NCI-H748 (cell line): ENCODE measurements at regions not wholly inside any gene's neighbourhood (a gene's known extent, or its start where the extent isn't known, plus 50 kb on each side); places are given as distances from the start of the nearest gene placed in this dataset.
"Not testable (repeated sequence)": the region's sequence is repeated elsewhere in the genome, so short reads cannot be mapped to it uniquely, and the experiment has no call there.

Source experiments
- DNase-seq: peaks from one replicate; lab custom pipeline; 2025; ENCODE audit not compliant: unreplicated experiment; lab: John Stamatoyannopoulos, UW

DNA sequence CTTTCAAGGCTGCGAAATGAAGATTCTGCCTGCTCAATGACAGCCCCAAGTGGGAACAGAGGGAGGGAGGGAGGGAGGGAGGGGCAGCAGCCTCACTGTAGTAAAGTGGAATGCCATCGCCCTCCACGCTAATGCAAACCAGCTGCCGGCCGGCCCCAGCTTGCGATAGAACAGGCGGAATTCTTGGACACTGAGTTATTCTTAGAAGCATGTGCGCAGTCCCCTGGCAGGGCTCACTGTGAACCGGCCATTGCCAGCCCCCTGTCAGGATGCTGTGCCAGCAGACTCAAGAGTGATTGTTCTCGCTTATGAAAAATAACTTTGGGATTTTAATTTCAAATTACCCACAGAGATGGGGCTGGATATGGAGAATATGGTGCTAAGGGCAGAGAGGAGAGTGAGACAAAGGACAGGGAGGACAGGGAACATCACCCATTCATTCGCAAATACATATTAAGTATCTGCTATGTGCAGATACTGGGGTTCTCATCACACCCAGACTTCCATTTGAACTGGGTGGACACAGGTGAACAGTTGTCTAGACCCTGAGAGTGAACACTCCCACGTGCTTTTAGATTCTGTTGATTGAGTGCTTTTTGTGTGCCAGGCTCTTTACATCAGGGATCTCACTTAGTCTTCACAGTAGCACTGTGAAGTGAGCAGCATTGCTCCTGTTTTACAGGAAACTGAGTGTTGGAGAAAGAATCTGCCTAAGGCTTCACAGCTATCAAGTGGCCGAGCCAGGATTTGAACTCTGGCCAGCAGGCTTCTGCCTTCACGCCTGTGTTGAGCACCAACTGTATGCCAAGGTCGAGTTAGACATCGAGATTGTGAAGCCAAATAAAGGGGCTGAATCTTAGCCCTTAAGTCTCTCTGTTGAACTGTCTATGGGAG is 192.9 kb downstream of the C12orf75 start:
- no peak for DNase-seq

GRCh38 chr12:105524961-105525360 is 194.5 kb downstream of the C12orf75 start:
- no peak for DNase-seq

DNA sequence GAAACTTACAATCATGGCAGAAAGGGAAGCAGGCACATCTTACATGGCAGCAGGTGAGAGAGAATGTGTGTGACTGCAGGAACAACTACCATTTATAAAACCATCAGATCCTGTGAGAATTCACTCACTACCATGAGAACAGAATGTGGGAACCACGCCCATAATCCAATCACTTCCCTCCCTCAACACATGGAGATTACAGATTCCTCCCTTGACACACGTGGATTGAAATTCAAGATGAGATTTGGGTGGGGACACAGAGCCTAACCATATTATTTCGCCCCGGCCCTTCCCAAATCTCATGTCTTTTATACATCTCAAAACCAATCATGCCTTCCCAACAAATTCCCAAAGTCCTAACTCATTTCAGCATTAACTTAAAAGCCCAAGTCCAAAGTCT is 203.6 kb downstream of the C12orf75 start:
- no peak for DNase-seq

- DNase-seq = not testable (repeated sequence)
These were observed 204.5 kb downstream of the C12orf75 start for GRCh38 chr12:105535033-105535432.

GRCh38 chr12:105538880-105539279 is 208.4 kb downstream of the C12orf75 start:
- no peak for DNase-seq

DNA sequence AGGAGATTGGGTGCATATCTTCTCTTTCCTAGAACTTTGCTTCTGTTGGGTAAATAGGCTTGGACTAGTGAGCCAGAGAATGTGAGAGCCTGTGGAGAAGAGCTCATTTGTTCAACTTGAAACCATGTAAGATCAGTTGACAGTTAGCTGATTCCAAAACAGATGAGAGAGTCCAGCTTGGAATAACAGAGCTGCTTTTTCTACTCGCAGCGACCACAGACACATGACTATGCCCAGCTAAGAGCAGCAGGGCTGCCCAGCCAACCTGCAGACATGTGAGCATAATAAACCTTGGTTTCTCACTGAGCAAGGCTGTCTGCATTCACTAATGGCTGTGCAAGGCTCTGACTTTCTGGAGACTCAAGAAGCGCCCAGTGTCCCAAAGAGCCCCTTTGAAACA is 209.2 kb downstream of the C12orf75 start:
- no peak for DNase-seq

- DNase-seq = no peak
These were observed 217.3 kb downstream of the C12orf75 start for GRCh38 chr12:105547786-105548185.

DNA sequence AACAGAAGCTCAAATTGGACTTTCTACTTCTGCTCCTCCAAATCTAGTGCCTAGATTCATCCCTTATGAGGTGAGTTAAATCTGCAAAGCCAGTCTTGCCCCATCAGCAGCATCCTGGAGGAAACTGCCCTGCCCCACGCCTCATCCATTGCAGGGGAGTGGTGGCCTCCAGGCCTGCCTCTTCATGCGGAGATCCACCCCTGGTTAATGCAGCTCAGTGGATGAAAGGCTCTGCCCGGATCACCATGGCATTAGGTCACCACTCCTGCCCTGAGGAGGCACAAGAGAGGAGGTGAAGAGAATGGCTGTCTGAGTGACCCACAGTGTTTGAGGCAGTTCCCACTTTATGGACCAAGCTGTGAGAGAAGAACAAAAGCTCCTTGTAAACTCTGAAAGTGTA is 218.1 kb downstream of the C12orf75 start:
- no peak for DNase-seq

DNA sequence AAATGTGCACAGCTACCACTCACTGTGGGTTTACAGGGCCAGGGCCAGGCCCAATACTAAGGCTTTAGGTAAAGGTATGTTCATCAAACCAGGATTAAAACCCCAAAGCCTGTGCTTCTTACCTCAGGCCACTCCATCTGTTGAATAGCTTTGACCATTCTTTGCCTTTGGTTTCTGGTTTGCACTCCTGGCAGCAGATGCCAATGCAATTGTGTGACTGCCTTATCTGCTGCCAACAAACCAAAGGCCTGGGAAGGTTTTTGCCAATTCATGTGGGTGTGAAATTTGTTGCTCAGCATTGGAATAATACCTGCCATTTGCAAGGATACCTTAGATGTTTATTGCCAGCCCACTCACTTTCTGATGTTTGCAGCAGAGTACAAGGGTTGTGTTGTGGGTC is 221.6 kb downstream of the C12orf75 start:
- DNase-seq = no peak

- DNase-seq = no peak
These were observed 223.8 kb downstream of the C12orf75 start for GRCh38 chr12:105554223-105554678.

DNA sequence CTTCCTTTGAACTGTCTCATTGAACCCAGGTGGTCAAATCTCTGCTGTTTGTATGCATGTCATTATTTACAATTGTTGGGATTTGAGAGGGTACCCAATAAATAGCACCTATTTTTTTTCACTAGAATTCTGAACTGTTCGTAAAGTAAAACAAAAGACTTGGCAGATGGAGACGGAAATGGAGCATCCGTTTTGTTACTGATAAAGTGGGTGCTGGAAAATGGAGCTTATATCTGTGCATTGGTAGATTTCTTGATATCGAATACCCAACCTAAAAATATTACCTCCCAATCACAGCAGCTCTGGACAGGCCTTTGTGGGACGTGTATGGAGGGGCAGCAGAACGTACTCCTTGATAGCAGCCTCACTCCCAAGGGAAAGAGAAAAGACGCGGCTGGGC is 224.4 kb downstream of the C12orf75 start:
- DNase-seq = no peak

GRCh38 chr12:105555556-105556295 is 225.2 kb downstream of the C12orf75 start:
- DNase-seq = no peak

DNA sequence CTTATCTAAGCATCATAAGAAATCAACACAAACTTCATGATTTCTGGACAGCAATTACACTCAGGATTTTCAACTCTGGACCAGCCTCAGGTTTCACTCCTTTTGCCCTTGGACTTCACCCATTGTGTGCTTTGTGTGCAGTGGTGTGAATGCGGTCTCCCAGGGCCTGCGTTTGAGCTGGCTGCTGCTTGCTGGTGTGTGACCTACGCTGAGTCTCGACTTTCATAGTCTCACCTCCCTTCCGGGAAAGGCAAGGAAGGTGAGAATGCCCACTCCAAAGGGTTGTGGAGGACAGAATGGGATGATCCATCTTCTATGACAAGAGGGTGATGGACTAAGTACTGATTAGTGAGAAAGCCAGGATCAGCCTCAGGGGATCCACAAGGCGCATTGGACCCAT is 228.8 kb downstream of the C12orf75 start:
- no peak for DNase-seq

- DNase-seq = no peak
These were observed 231.2 kb downstream of the C12orf75 start for GRCh38 chr12:105561546-105562198.

DNA sequence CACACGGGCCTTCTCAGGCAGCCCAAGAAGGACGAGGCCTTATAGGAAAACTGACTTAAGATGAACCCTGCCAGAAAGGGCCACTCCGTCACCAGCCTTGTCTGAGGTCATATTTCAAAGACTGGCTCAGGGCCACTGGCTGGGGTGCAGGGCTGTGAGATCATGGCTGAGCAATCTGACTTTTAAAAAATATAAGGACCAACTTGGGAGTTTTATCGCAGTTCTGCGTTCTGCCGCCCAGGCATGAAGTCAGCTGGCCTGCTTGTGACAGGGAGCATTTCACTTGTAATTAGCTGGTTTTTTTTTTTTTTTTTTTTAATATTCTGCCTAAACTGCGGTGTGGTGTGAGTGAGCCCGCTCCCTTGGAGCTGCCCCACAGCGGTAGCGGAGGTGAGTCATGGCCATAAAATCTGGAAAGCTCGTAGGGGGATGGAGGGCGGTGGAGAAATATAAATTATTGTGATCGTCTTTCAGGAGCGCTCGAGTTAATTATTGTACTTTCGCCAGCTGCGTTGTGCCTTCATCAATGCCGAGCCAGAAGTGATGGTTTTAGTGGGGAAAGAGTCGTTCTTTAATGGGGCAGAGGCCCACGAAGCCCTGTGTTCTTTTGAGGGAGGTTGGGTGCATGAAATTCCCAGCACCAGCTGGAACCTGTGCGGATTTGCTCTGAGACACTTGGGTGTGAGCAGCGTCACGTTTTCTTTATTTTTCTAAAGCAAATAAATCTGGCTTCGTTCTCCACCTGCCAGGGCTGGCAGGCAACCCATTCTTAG is 231.9 kb downstream of the C12orf75 start:
- peak; percentile 83 for DNase-seq

GRCh38 chr12:105567061-105567460 is 236.6 kb downstream of the C12orf75 start:
- DNase-seq = no peak

DNA sequence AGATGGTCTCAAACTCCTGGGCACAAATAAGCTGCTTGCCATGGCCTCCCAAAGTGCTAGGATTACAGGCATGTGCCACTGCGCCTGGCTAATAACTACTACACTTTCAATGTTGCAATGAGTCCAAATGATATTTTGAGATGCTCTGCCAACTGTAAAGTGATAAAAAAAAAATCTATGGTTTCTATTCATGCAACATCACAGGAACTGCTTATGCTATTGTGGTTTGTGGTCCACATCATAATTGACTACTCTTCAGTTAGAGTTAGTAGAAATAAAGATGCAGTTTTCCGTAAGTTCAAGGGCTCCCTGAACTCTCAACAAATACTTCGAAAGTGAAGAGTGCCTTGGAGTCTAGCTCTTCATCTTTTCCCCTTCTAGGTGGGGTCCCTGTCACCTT is 239.4 kb downstream of the C12orf75 start:
- no peak for DNase-seq

DNA sequence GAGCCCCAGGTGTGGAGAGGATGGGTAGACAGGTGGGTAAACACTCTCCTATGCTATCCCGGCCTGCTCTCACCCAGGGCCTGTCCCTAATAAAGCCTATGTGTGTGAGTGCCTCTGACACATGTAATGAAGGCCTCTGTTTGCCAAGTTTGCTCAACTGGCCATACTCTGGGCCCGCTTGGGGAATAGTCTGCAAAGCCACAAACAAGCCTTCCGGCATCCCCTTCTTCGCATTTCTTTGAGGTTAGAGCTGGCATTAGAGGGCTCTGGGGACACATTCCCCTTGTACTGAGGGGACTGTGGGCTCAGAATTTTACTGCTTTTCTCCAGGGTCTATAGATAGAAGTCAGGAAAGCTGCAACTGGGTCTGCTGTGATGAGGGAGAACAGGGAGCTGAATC is 240.5 kb downstream of the C12orf75 start:
- no peak for DNase-seq

DNA sequence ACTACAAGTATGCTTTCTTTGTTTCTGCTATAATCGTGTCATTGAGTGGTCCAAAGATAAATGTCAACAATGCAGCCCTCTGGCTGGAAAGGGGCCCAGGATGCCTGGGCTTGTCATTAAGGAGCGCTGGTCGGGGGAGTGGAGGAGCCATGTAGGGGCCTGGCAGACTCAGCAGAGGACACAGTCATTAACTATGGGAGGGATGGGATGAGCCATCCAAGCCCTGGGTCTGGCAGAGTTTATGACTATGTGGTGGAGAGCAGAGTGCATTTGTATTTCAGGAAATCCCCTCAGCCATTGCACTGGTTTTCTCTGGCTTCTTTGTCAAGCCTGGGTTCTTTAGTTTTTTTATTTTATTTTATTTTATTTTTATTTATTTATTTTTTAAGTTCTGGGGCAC is 243.1 kb downstream of the C12orf75 start:
- no peak for DNase-seq

- no peak for DNase-seq
These were observed 243.7 kb downstream of the C12orf75 start for GRCh38 chr12:105574056-105574715.
